Skeletal muscle tissue (tissue), 3 donors: ENCODE measurements at regions not wholly inside any gene's neighbourhood (a gene's known extent, or its start where the extent isn't known, plus 50 kb on each side); places are given as distances from the start of the nearest gene placed in this dataset.

Experiments
- H3K27ac ChIP-seq: one replicate; pipeline ENCODE4 v1.7.0; 2013; ENCODE audit warnings: mild to moderate bottlenecking, low read depth, low read length, inconsistent platforms
- H3K27me3 ChIP-seq, 3 donors: one replicate each; pipeline ENCODE4 v1.7.0; 2013; ENCODE audit warnings: low read length in 3 of 3; ENCODE audit not compliant: control insufficient read depth in 3 of 3, insufficient read depth in 3 of 3
- H3K36me3 ChIP-seq, 3 donors: one replicate each; pipeline ENCODE4 v1.7.0; 2013; ENCODE audit warnings: low read length in 3 of 3; ENCODE audit not compliant: control insufficient read depth in 3 of 3, insufficient read depth in 3 of 3
- H3K4me1 ChIP-seq, 3 donors: one replicate each; pipeline ENCODE4 v1.7.0; 2013; ENCODE audit warnings: low read length in 3 of 3, mild to moderate bottlenecking in 3 of 3; ENCODE audit not compliant: control insufficient read depth in 3 of 3, insufficient read depth in 3 of 3
- H3K4me3 ChIP-seq, 3 donors: one replicate each; pipeline ENCODE4 v1.7.0; 2013; ENCODE audit warnings: low read length in 3 of 3
- H3K9ac ChIP-seq, 3 donors: one replicate each; pipeline ENCODE4 v1.7.0; 2013; ENCODE audit warnings: low read length in 3 of 3, mild to moderate bottlenecking in 3 of 3, moderate library complexity in 2 of 3, low read depth in 1 of 3
- H3K9me3 ChIP-seq, 3 donors: one replicate each; pipeline ENCODE4 v1.7.0; 2013; ENCODE audit warnings: low read length in 3 of 3; ENCODE audit not compliant: control insufficient read depth in 3 of 3
- donor health status: Osteomylitis.

DNA sequence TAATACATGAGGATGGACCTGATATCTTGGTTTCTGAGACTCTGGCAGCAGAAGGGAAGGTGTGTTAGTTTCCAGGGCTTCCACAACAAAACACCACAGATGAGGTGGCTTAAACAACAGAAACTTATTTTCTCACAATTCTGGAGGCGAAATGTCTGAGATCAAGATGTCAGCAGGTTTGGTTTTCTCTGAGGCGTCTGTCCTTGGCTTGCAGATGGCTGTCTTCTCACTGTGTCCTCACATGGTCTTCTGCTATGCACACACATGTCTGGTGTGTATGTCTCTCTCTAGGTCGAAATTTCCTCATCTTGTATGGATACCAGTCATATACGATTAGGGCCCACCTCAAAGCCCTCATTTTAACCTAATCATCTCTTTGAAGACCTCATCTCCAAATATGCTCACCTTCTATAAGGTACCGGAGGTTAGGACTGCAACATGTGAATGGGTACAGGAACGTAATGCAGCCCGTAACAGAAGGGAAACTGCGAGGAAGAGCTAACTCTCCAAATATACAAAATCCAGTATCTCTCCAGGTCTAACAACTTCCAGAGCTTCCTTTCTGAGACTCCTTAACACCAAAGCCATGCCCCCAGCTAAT is 139.8 kb upstream of the SMARCA2 start:
- Histone ChIP-seq H3K9ac (no peak overlapping the region), H3K36me3 (no peaks in the 10 kb centered on the region), H3K9me3 (no peaks in the 10 kb centered on the region), H3K27me3 (no peaks in the 10 kb centered on the region), H3K4me3 (no peak overlapping the region), H3K4me1 (peaks cover 0 to 12% (median 0%) of the 10 kb centered on the region in 3 donors), H3K27ac (no peak overlapping the region)

- H3K27me3 ChIP-seq: no peaks in the 10 kb centered on the region
- no peak overlapping the region for H3K4me3 ChIP-seq
- no peak overlapping the region for H3K9ac ChIP-seq
- peaks cover 0 to 10% (median 0%) of the 10 kb centered on the region in 3 donors for H3K4me1 ChIP-seq
- no peaks in the 10 kb centered on the region for H3K36me3 ChIP-seq
- H3K27ac ChIP-seq: no peak overlapping the region
- H3K9me3 ChIP-seq: no peaks in the 10 kb centered on the region
These were observed 139.2 kb upstream of the SMARCA2 start for GRCh38 chr9:1875921-1876448.

GRCh38 chr9:1876891-1877496 is 138.2 kb upstream of the SMARCA2 start:
- no peaks in the 10 kb centered on the region for H3K27me3 ChIP-seq
- no peaks in the 10 kb centered on the region for H3K36me3 ChIP-seq
- H3K9ac ChIP-seq: no peak overlapping the region
- H3K4me1 ChIP-seq: peaks cover 0 to under 1% (median 0%) of the 10 kb centered on the region in 3 donors
- H3K4me3 ChIP-seq: no peak overlapping the region
- no peak overlapping the region for H3K27ac ChIP-seq
- H3K9me3 ChIP-seq: no peaks in the 10 kb centered on the region

DNA sequence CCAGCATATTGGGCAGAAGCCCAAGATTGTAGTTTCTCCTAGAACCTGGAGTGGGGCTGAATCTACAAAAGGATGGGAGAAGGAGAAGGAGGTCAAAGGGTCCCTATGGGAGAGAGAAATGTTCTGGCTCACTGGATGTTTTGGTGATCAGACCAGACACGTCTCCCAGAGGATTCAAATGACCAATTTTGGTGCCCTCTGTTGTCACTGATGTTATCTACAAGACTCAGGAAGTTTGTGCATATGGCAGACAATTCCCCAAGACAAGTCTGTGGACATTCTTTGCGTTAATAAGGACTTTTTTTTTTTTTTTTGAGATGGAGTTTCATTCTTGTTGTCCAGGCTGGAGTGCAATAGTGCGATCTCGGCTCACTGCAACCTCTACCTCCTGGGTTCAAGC is 137.2 kb upstream of the SMARCA2 start:
- H3K27ac ChIP-seq: no peak overlapping the region
- no peaks in the 10 kb centered on the region for H3K4me1 ChIP-seq
- no peaks in the 10 kb centered on the region for H3K9me3 ChIP-seq
- no peaks in the 10 kb centered on the region for H3K36me3 ChIP-seq
- H3K4me3 ChIP-seq: no peak overlapping the region
- H3K27me3 ChIP-seq: no peaks in the 10 kb centered on the region
- no peak overlapping the region for H3K9ac ChIP-seq

- no peaks in the 10 kb centered on the region for H3K9me3 ChIP-seq
- no peak overlapping the region for H3K27ac ChIP-seq
- no peaks in the 10 kb centered on the region for H3K4me1 ChIP-seq
- no peak overlapping the region for H3K4me3 ChIP-seq
- no peaks in the 10 kb centered on the region for H3K36me3 ChIP-seq
- H3K27me3 ChIP-seq: no peaks in the 10 kb centered on the region
- H3K9ac ChIP-seq: no peak overlapping the region
These were observed 136.3 kb upstream of the SMARCA2 start for GRCh38 chr9:1878811-1879210.

DNA sequence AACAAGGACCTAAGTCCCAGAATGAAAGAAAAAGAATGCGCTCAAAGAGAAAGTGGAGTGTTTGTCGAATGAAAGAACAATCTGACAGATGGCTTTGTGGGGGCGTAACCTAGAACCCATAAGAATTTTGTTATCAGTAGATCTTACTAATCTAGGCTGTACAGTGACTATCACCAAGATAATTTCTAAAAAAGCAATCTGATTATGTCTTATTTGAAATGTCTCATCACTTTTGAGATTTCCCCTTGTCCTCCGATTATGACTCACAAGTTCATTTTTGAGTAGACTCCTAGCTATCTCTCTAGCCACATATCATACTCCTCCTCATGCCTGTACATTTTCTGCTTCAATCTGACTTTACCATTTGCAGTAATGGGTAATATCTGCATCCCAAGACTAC is 135.6 kb upstream of the SMARCA2 start:
- H3K4me3 ChIP-seq: no peak overlapping the region
- no peak overlapping the region for H3K9ac ChIP-seq
- no peaks in the 10 kb centered on the region for H3K4me1 ChIP-seq
- no peaks in the 10 kb centered on the region for H3K9me3 ChIP-seq
- H3K27me3 ChIP-seq: no peaks in the 10 kb centered on the region
- no peaks in the 10 kb centered on the region for H3K36me3 ChIP-seq
- no peak overlapping the region for H3K27ac ChIP-seq

DNA sequence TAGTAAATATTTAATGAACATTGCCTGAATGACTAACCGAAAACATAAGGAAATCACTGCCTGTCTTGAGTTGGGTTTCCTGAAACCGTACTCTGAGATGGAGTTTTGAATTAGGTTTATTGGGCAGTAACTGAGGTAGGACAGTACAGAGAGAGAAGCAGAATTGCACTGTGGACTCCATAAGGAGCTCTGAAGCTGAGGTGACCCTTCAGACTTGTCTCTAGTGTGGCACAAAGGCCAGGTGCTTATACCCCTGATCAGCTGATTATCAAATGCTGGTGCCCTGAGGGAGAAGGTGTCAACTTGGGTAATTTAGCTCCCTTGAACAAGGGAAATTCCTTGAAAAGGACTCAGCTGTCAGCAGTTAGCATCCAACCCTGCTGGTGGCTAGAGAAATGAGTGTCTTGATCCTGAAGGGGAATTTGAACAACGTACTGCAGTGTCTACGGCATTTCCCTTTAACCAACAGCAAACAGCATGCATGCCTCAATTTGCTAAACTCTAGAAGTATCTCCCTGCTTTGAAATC is 135.0 kb upstream of the SMARCA2 start:
- Histone ChIP-seq H3K27ac (no peak overlapping the region), H3K9ac (no peak overlapping the region), H3K4me3 (no peak overlapping the region), H3K36me3 (no peaks in the 10 kb centered on the region), H3K4me1 (no peaks in the 10 kb centered on the region), H3K9me3 (no peaks in the 10 kb centered on the region), H3K27me3 (no peaks in the 10 kb centered on the region)

GRCh38 chr9:1881708-1882295 is 133.3 kb upstream of the SMARCA2 start:
- no peak overlapping the region for H3K9ac ChIP-seq
- no peak overlapping the region for H3K27ac ChIP-seq
- H3K4me1 ChIP-seq: no peaks in the 10 kb centered on the region

GRCh38 chr9:1882711-1883403 is 132.3 kb upstream of the SMARCA2 start:
- Histone ChIP-seq H3K9ac (no peak overlapping the region), H3K36me3 (no peaks in the 10 kb centered on the region), H3K27ac (no peak overlapping the region), H3K4me1 (no peaks in the 10 kb centered on the region), H3K9me3 (no peaks in the 10 kb centered on the region), H3K4me3 (no peak overlapping the region), H3K27me3 (no peaks in the 10 kb centered on the region)

More at GRCh38 chr9:1881708-1882295, 133.3 kb upstream of the SMARCA2 start:
- Histone ChIP-seq H3K9me3 (no peaks in the 10 kb centered on the region), H3K36me3 (no peaks in the 10 kb centered on the region), H3K4me3 (no peak overlapping the region), H3K27me3 (no peaks in the 10 kb centered on the region)

DNA sequence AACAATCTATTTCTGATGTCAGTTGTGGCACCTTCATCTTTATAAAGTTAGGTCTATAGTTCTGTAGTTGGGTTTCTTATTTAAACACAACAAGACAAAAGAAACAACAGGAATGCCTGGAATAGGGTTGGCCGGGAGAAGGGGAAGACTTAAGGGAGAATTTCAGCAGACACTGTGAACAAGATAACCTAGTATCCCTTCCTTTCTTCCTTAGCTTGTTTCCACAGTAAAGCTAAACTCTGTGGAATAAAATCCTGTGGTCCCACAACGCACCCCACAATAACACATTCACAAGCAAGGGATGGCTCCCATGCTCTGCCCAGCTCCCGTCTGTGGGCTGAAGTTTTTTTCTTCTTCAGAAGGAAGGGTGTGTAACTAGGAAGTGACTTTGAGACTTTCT is 124.9 kb upstream of the SMARCA2 start:
- Histone ChIP-seq H3K36me3 (no peaks in the 10 kb centered on the region), H3K4me3 (no peak overlapping the region), H3K9ac (no peak overlapping the region), H3K4me1 (no peaks in the 10 kb centered on the region), H3K27ac (no peak overlapping the region), H3K27me3 (no peaks in the 10 kb centered on the region), H3K9me3 (no peaks in the 10 kb centered on the region)
